Activated naive CD4-positive, alpha-beta T cell (primary cell): ENCODE measurements at regions not wholly inside any gene's neighbourhood (a gene's known extent, or its start where the extent isn't known, plus 50 kb on each side); places are given as distances from the start of the nearest gene placed in this dataset.
"Not testable (repeated sequence)": the region's sequence is repeated elsewhere in the genome, so short reads cannot be mapped to it uniquely, and the experiment has no call there.

Experiments used
- DNase-seq, 4 experiments: peaks; one replicate each; lab custom pipeline; 2025; lab: John Stamatoyannopoulos, UW

- DNase-seq = no peak
Observed at GRCh38 chr5:50501491-50502228, 60.6 kb upstream of the EMB start.

- not testable (repeated sequence) for DNase-seq
Observed at GRCh38 chr5:50513028-50513457, 72.0 kb upstream of the EMB start.

- DNase-seq = not testable (repeated sequence)
Observed at GRCh38 chr5:50521060-50521459, 80.0 kb upstream of the EMB start.

- DNase-seq = not testable (repeated sequence)
Observed at GRCh38 chr5:50527514-50528060, 86.5 kb upstream of the EMB start.

- no peak for DNase-seq
Observed at GRCh38 chr5:50535393-50535792, 94.3 kb upstream of the EMB start.

- DNase-seq = not testable (repeated sequence)
Observed at GRCh38 chr5:50537534-50537933, 96.4 kb upstream of the EMB start.

- DNase-seq = no peak
Observed at GRCh38 chr5:50547303-50547702, 106.2 kb upstream of the EMB start.

- no peak for DNase-seq
Observed at GRCh38 chr5:50550267-50550666, 109.2 kb upstream of the EMB start.

- DNase-seq = no peak
Observed at GRCh38 chr5:50550993-50551392, 109.9 kb upstream of the EMB start.

- no peak for DNase-seq
Observed at GRCh38 chr5:50553560-50553984, 112.5 kb upstream of the EMB start.

- DNase-seq = not testable (repeated sequence)
Observed at GRCh38 chr5:50558640-50559039, 107.8 kb upstream of the PARP8 start.

- no peak for DNase-seq
Observed at GRCh38 chr5:50559955-50560354, 106.5 kb upstream of the PARP8 start.

- no peak for DNase-seq
Observed at GRCh38 chr5:50562694-50563093, 103.7 kb upstream of the PARP8 start.

GRCh38 chr5:50564079-50564478, 102.4 kb upstream of the PARP8 start:
- DNase-seq = no peak

GRCh38 chr5:50564558-50564957, 101.9 kb upstream of the PARP8 start:
- DNase-seq = no peak

- no peak for DNase-seq
Observed at GRCh38 chr5:50574121-50574520, 92.3 kb upstream of the PARP8 start.

GRCh38 chr5:50575740-50576139, 90.7 kb upstream of the PARP8 start:
- DNase-seq = no peak

- no peak for DNase-seq
Observed at GRCh38 chr5:50576265-50576664, 90.2 kb upstream of the PARP8 start.

- DNase-seq = no peak
Observed at GRCh38 chr5:50576686-50577256, 89.7 kb upstream of the PARP8 start.

GRCh38 chr5:50580506-50580905, 85.9 kb upstream of the PARP8 start:
- no peak for DNase-seq

- DNase-seq = not testable (repeated sequence)
Observed at GRCh38 chr5:50581845-50582244, 84.6 kb upstream of the PARP8 start.

- no peak for DNase-seq
Observed at GRCh38 chr5:50582699-50583098, 83.7 kb upstream of the PARP8 start.

GRCh38 chr5:50583621-50584020, 82.8 kb upstream of the PARP8 start:
- no peak for DNase-seq
